ENCODE measurements at regions not wholly inside any gene's neighbourhood (a gene's known extent, or its start where the extent isn't known, plus 50 kb on each side); places are given as distances from the start of the nearest gene placed in this dataset.

GRCh38 chr3:184654375-184654774 is 57.5 kb downstream of the MAGEF1 start:
- no peak overlapping the region for H3K27ac ChIP-seq
- no peaks in the 10 kb centered on the region for H3K36me3 ChIP-seq
- intact Hi-C loops (cut with DNase I): no loop called here
- TF ChIP-seq CTCF (IDR thresholded peaks at IDR 0.05): no peak
- no peaks in the 10 kb centered on the region for H3K4me1 ChIP-seq
- ATAC-seq (no peak), DNase-seq (no peak)
- no peak overlapping the region for H3K4me3 ChIP-seq
- H3K9me3 ChIP-seq: no peaks in the 10 kb centered on the region
- no peaks in the 10 kb centered on the region for H3K27me3 ChIP-seq (ENCODE audit: low read depth)

DNA sequence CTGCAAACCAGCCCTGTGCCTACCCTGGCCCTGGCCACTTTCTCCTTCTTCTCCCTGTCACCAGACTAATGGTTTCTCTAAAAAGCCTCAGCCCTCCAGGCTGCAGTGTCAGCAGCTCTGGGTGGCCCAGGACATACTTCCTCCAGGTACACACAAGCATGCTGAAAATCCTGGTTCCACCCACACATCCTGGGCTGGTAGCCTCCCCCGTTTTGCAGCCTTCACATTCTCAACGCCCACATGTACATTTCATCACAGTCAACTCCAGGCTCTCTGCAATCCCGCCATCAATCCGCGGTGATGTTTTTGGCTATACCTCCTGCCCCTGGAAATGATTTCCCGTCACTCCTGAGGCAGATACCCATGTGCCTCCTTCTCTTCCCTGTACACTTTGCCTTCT is 59.4 kb downstream of the MAGEF1 start:
- Histone ChIP-seq H3K9me3 (no peaks in the 10 kb centered on the region), H3K4me1 (no peaks in the 10 kb centered on the region), H3K4me3 (no peak overlapping the region), H3K27me3 (ENCODE audit: low read depth) (no peaks in the 10 kb centered on the region), H3K36me3 (no peaks in the 10 kb centered on the region), H3K27ac (no peak overlapping the region)
- TF ChIP-seq CTCF (IDR thresholded peaks at IDR 0.05): no peak
- no peak for DNase-seq
- intact Hi-C loops (cut with DNase I): no loop called here
- no peak for ATAC-seq

DNA sequence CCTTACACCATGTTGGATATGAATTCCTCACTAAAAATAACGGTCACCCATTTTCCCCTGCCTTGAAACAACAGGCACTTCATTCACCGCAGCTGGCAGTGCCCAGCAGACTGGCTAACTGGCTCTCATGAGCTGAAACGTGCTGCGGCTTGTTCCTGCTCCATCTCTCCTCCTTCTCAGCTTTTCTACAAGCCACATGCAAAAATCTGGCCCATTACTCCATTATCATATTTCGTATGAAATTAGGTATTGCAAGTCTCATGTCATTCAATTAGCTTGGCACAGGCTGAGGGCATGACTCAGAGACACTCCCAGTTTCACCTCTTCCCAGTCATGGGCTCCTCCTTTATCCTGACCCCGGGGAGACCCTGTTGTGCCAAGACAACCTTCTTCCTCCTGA is 60.0 kb downstream of the MAGEF1 start:
- no peaks in the 10 kb centered on the region for H3K4me1 ChIP-seq
- no peaks in the 10 kb centered on the region for H3K9me3 ChIP-seq
- no peak overlapping the region for H3K27ac ChIP-seq
- DNase-seq (no peak), ATAC-seq (peak; percentile 9 to 16)
- no peaks in the 10 kb centered on the region for H3K27me3 ChIP-seq (ENCODE audit: low read depth)
- no peak overlapping the region for H3K4me3 ChIP-seq
- H3K36me3 ChIP-seq: no peaks in the 10 kb centered on the region
- intact Hi-C loops (cut with DNase I): no loop called here
- no peak for TF ChIP-seq CTCF (IDR thresholded peaks at IDR 0.05)

- no peaks in the 10 kb centered on the region for H3K4me1 ChIP-seq
- ATAC-seq (no peak), DNase-seq (no peak)
- no peaks in the 10 kb centered on the region for H3K27me3 ChIP-seq (ENCODE audit: low read depth)
- no peaks in the 10 kb centered on the region for H3K9me3 ChIP-seq
- intact Hi-C loops (cut with DNase I): no loop called here
- TF ChIP-seq CTCF (IDR thresholded peaks at IDR 0.05): no peak
- H3K4me3 ChIP-seq: no peak overlapping the region
- no peaks in the 10 kb centered on the region for H3K36me3 ChIP-seq
- no peak overlapping the region for H3K27ac ChIP-seq
Measured at GRCh38 chr3:184648636-184649035, 63.2 kb downstream of the MAGEF1 start.

DNA sequence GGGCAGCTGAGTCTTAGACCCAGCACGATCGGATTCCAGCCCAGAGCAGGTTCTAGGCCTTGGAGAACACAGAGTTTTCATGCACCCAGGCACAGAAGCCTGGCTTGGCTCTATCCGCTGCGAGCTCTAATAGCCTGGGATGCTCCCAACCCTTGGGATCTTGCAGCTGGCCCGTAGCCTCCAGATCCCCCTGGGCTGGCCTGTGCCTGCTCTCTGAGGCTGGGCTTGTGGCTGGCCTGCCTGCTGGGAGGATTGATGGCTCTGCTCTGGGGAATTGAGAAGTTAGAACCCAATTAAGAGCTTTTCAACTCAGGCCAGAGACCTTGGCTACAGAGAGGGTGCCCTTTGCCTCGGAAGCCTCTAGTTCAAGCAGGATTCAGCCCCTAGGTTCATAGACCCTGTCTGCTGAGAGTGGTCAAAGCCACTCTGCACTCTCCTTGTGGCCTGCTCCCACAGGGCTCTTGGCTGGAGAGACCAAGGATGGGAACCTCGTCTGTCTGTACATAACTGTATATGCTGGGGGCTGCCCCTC is 64.4 kb downstream of the MAGEF1 start:
- H3K27me3 ChIP-seq (ENCODE audit: low read depth): no peaks in the 10 kb centered on the region
- no peaks in the 10 kb centered on the region for H3K4me1 ChIP-seq
- H3K36me3 ChIP-seq: no peaks in the 10 kb centered on the region
- no peak overlapping the region for H3K27ac ChIP-seq
- H3K9me3 ChIP-seq: no peaks in the 10 kb centered on the region
- intact Hi-C loops (cut with DNase I): no loop called here
- TF ChIP-seq CTCF (IDR thresholded peaks at IDR 0.05): no peak
- DNase-seq (no peak), ATAC-seq (no peak)
- H3K4me3 ChIP-seq: no peak overlapping the region

DNA sequence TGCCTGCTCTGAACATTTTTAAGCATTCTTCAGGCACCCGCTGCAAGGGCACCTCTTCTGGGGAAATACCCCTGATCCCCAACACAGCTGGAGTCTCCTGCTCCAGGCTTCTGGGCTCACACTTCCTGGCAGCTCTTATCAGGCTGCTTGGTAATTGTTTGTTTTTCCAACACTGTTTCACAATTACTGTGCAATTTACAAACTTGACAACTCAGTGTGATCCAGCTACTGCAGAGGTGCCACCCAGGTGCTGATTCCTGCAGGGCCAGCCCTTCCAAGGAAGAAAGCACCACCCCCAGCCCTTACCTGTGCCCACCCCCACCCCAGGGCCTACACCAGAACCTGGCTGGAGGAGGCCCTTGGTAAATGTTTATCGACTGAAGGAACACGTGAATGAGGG is 66.5 kb downstream of the MAGEF1 start:
- H3K4me3 ChIP-seq: no peak overlapping the region
- DNase-seq (peak; percentile 55), ATAC-seq (peak; percentile 91 to 93)
- H3K27me3 ChIP-seq (ENCODE audit: low read depth): no peaks in the 10 kb centered on the region
- intact Hi-C loops (cut with DNase I): no loop called here
- H3K4me1 ChIP-seq: no peaks in the 10 kb centered on the region
- H3K36me3 ChIP-seq: no peaks in the 10 kb centered on the region
- H3K9me3 ChIP-seq: no peaks in the 10 kb centered on the region
- no peak for TF ChIP-seq CTCF (IDR thresholded peaks at IDR 0.05)
- H3K27ac ChIP-seq: no peak overlapping the region

Measured in lower lobe of right lung (tissue), 2 donors.